Dedifferentiated amniotic fluid mesenchymal stem cell (primary cell): ENCODE measurements at regions not wholly inside any gene's neighbourhood (a gene's known extent, or its start where the extent isn't known, plus 50 kb on each side); places are given as distances from the start of the nearest gene placed in this dataset.

ENCODE experiments used
- DNase-seq: peaks from one replicate; pipeline ENCODE4 v3.0.0-alpha.2; 2016; ENCODE audit errors: extremely low spot score

- no peak for DNase-seq
Measured at GRCh38 chr6:169047345-169047744, 206.3 kb downstream of the THBS2 start.

GRCh38 chr6:169046483-169047192 lies 207.0 kb downstream of the THBS2 start:
- DNase-seq = no peak

- peak; percentile 49 for DNase-seq
Measured at GRCh38 chr6:169046021-169046420, 207.6 kb downstream of the THBS2 start.

- no peak for DNase-seq
Measured at GRCh38 chr6:169045486-169045885, 208.2 kb downstream of the THBS2 start.

GRCh38 chr6:169044381-169045230 lies 209.0 kb downstream of the THBS2 start:
- DNase-seq = no peak

- no peak for DNase-seq
Measured at GRCh38 chr6:169042061-169042460, 211.6 kb downstream of the THBS2 start.

GRCh38 chr6:169041078-169041477 lies 212.6 kb downstream of the THBS2 start:
- DNase-seq = no peak

- DNase-seq = peak; percentile 35
Measured at GRCh38 chr6:169038691-169039090, 215.0 kb downstream of the THBS2 start.

- peak; percentile 78 for DNase-seq
Measured at GRCh38 chr6:169035385-169036240, 218.0 kb downstream of the THBS2 start.

GRCh38 chr6:169034516-169035167 lies 219.0 kb downstream of the THBS2 start:
- DNase-seq = peak; percentile 15

- no peak for DNase-seq
Measured at GRCh38 chr6:169029861-169030260, 223.8 kb downstream of the THBS2 start.

GRCh38 chr6:169028343-169028742 lies 225.3 kb downstream of the THBS2 start:
- no peak for DNase-seq

- DNase-seq = no peak
Measured at GRCh38 chr6:169026175-169026574, 227.5 kb downstream of the THBS2 start.

GRCh38 chr6:169024047-169024660 lies 229.5 kb downstream of the THBS2 start:
- DNase-seq = no peak

- DNase-seq = no peak
Measured at GRCh38 chr6:169023161-169023874, 230.3 kb downstream of the THBS2 start.

- DNase-seq = no peak
Measured at GRCh38 chr6:169022079-169022478, 231.6 kb downstream of the THBS2 start.

- DNase-seq = no peak
Measured at GRCh38 chr6:169020821-169021220, 232.8 kb downstream of the THBS2 start.

- no peak for DNase-seq
Measured at GRCh38 chr6:169019727-169020491, 233.7 kb downstream of the THBS2 start.

GRCh38 chr6:169019111-169019510 lies 234.5 kb downstream of the THBS2 start:
- DNase-seq = no peak

- no peak for DNase-seq
Measured at GRCh38 chr6:169016758-169017157, 236.9 kb downstream of the THBS2 start.
